ENCODE measurements at regions not wholly inside any gene's neighbourhood (a gene's known extent, or its start where the extent isn't known, plus 50 kb on each side); places are given as distances from the start of the nearest gene placed in this dataset.
A peak's percentile ranks its signal among the peaks of the same experiment; 100 is the strongest.

- DNase-seq: peak; percentile 30
- no peaks in the 10 kb centered on the region for H3K4me1 ChIP-seq
- no peak overlapping the region for H3K4me3 ChIP-seq (ENCODE audit: low read depth, low read length)
- TF ChIP-seq, protein P1, sequence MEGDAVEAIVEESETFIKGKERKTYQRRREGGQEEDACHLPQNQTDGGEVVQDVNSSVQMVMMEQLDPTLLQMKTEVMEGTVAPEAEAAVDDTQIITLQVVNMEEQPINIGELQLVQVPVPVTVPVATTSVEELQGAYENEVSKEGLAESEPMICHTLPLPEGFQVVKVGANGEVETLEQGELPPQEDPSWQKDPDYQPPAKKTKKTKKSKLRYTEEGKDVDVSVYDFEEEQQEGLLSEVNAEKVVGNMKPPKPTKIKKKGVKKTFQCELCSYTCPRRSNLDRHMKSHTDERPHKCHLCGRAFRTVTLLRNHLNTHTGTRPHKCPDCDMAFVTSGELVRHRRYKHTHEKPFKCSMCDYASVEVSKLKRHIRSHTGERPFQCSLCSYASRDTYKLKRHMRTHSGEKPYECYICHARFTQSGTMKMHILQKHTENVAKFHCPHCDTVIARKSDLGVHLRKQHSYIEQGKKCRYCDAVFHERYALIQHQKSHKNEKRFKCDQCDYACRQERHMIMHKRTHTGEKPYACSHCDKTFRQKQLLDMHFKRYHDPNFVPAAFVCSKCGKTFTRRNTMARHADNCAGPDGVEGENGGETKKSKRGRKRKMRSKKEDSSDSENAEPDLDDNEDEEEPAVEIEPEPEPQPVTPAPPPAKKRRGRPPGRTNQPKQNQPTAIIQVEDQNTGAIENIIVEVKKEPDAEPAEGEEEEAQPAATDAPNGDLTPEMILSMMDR (IDR thresholded peaks at IDR 0.05; ENCODE audit: low read depth, low read length): peak; percentile 59
- H3K27me3 ChIP-seq: no peaks in the 10 kb centered on the region
- no peaks in the 10 kb centered on the region for H3K9me3 ChIP-seq
- no peaks in the 10 kb centered on the region for H3K36me3 ChIP-seq
Measured at GRCh38 chr2:898319-898718, 52.3 kb upstream of the SNTG2 start.

- TF ChIP-seq, protein P1 (IDR thresholded peaks at IDR 0.05; ENCODE audit: low read depth, low read length): no peak
- no peaks in the 10 kb centered on the region for H3K36me3 ChIP-seq
- no peak for DNase-seq
- no peak overlapping the region for H3K4me3 ChIP-seq (ENCODE audit: low read depth, low read length)
- H3K4me1 ChIP-seq: no peaks in the 10 kb centered on the region
- H3K9me3 ChIP-seq: no peaks in the 10 kb centered on the region
- no peaks in the 10 kb centered on the region for H3K27me3 ChIP-seq
Measured at GRCh38 chr2:897091-897490, 53.6 kb upstream of the SNTG2 start.

GRCh38 chr2:893311-893710 lies 57.3 kb upstream of the SNTG2 start:
- peak; percentile 45 for DNase-seq
- no peaks in the 10 kb centered on the region for H3K36me3 ChIP-seq
- no peaks in the 10 kb centered on the region for H3K4me1 ChIP-seq
- H3K4me3 ChIP-seq (ENCODE audit: low read depth, low read length): no peak overlapping the region
- no peaks in the 10 kb centered on the region for H3K9me3 ChIP-seq
- no peaks in the 10 kb centered on the region for H3K27me3 ChIP-seq
- TF ChIP-seq, protein P1 (IDR thresholded peaks at IDR 0.05; ENCODE audit: low read depth, low read length): no peak

DNA sequence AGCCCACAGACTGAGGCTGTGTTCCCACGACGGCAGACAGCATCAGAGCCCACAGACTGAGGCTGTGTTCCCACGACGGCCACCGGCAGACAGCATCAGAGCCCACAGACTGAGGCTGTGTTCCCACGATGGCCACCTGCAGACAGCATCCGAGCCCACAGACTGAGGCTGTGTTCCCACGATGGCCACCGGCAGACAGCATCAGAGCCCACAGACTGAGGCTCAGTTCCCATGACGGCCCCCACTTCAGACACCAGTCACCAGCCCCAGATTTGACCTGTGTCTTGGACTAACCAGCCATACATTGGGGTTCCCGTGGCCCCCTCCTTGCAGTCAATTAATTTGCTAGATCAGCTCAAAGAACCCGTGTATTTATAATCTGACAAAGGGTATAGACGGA lies 57.8 kb upstream of the SNTG2 start:
- Histone ChIP-seq H3K4me3 (ENCODE audit: low read depth, low read length) (no peak overlapping the region), H3K36me3 (no peaks in the 10 kb centered on the region), H3K27me3 (no peaks in the 10 kb centered on the region), H3K4me1 (no peaks in the 10 kb centered on the region), H3K9me3 (no peaks in the 10 kb centered on the region)
- DNase-seq: no peak
- TF ChIP-seq, protein P1 (IDR thresholded peaks at IDR 0.05; ENCODE audit: low read depth, low read length): no peak

- DNase-seq: no peak
- Histone ChIP-seq H3K36me3 (no peaks in the 10 kb centered on the region), H3K4me3 (ENCODE audit: low read depth, low read length) (no peak overlapping the region), H3K9me3 (no peaks in the 10 kb centered on the region), H3K27me3 (no peaks in the 10 kb centered on the region), H3K4me1 (no peaks in the 10 kb centered on the region)
- TF ChIP-seq, protein P1 (IDR thresholded peaks at IDR 0.05; ENCODE audit: low read depth, low read length): no peak
Measured at GRCh38 chr2:892401-892800, 58.2 kb upstream of the SNTG2 start.

DNA sequence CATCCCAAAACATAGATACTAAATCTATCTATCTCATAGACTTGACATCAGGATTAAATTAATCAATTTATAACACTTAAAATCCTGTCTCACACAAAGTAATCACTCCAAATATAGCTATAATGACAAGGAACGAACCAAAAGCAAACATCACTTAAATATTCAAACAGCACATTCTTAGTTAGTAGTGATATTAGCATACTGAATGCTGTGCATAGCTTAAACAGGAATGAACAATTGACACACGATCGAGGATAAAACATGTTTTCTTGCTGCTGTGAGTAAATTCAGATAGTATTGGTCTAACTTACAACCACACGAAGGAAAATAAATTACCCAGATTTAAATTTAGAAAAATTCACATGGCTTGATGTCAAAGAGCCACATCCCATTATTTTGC lies 58.9 kb upstream of the SNTG2 start:
- no peak for DNase-seq
- H3K4me1 ChIP-seq: no peaks in the 10 kb centered on the region
- H3K27me3 ChIP-seq: no peaks in the 10 kb centered on the region
- H3K36me3 ChIP-seq: no peaks in the 10 kb centered on the region
- H3K4me3 ChIP-seq (ENCODE audit: low read depth, low read length): no peak overlapping the region
- no peaks in the 10 kb centered on the region for H3K9me3 ChIP-seq
- TF ChIP-seq, protein P1 (IDR thresholded peaks at IDR 0.05; ENCODE audit: low read depth, low read length): no peak

All from BE2C (cell line).